ENCODE measurements at regions not wholly inside any gene's neighbourhood (a gene's known extent, or its start where the extent isn't known, plus 50 kb on each side); places are given as distances from the start of the nearest gene placed in this dataset.
"Not testable (repeated sequence)": the region's sequence is repeated elsewhere in the genome, so short reads cannot be mapped to it uniquely, and the experiment has no call there.

DNA sequence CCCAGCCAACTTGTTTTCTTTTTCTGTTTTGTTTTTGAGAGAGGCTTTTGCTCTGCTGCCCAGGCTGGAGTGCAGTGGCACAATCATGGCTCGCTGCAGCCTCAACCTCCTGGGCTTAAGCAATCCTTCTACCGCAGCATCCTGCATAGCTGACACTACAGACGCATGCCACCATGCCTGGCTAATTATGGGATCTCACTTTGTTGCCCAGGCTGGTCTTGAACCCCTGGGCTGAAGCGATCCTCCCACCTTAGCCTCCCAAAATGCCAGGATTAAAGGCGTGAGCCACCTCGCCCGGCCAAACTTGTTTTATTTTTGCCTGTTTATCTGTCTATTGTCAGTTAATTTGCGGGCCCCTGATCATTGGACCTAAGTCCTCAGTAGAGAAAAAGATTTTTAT is 61.6 kb upstream of the MSH6 start:
- no peak for DNase-seq
- 94 to 96% (median 95%) methylated on average over 8 of the region's 8 CpGs for WGBS, 3 donors

DNA sequence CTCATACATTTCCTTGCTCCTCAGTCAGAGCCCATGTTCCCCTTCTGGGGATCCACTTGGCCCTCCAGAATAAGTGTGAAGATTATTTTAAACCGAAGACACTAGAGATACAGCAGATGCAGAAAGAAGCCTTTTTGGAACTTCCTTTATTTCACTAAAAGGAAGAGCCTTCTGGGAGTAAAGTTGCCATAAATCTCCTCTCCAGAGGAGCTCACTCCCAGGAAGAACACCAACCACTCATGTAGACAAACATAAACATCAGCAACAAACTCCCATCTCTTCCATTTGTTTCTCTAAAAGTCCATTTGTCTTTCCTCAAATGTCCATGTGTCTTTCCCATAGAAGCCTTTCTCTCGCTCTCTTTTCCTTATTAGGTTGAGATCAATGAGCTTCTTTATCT is 62.4 kb upstream of the MSH6 start:
- intact Hi-C loops (cut with DNase I) = no loop called here
- no peaks in the 10 kb centered on the region for H3K27me3 ChIP-seq
- 0 to 13% (median 0%) methylated on average over 2 of the region's 2 CpGs for WGBS, 3 donors

More for the DNA sequence above, 61.6 kb upstream of the MSH6 start:
- Histone ChIP-seq H3K27me3 (no peaks in the 10 kb centered on the region), H3K4me3 (no peak overlapping the region), H3K4me1 (ENCODE audit: insufficient read depth) (no peaks in the 10 kb centered on the region), H3K36me3 (no peaks in the 10 kb centered on the region), H3K9me3 (no peaks in the 10 kb centered on the region), H3K27ac (no peak overlapping the region)
- no peak for TF ChIP-seq CTCF (IDR thresholded peaks at IDR 0.05)
- no peak for TF ChIP-seq EP300 (IDR thresholded peaks at IDR 0.05)
- no peak for TF ChIP-seq POLR2A (IDR thresholded peaks at IDR 0.05)
- intact Hi-C loops (cut with DNase I) = no loop called here

GRCh38 chr2:47720036-47720435 is 62.9 kb upstream of the MSH6 start:
- no peak overlapping the region for H3K4me3 ChIP-seq
- intact Hi-C loops (cut with DNase I) = no loop called here
- WGBS, 3 donors = 45 to 49% (median 47%) methylated on average over 3 of the region's 3 CpGs
- no peaks in the 10 kb centered on the region for H3K4me1 ChIP-seq (ENCODE audit: insufficient read depth)
- no peaks in the 10 kb centered on the region for H3K9me3 ChIP-seq
- no peaks in the 10 kb centered on the region for H3K27me3 ChIP-seq
- no peak overlapping the region for H3K27ac ChIP-seq
- no peak for DNase-seq
- TF ChIP-seq POLR2A (IDR thresholded peaks at IDR 0.05) = no peak
- no peak for TF ChIP-seq EP300 (IDR thresholded peaks at IDR 0.05)
- TF ChIP-seq CTCF (IDR thresholded peaks at IDR 0.05) = no peak
- no peaks in the 10 kb centered on the region for H3K36me3 ChIP-seq

More for the DNA sequence above, 62.4 kb upstream of the MSH6 start:
- no peaks in the 10 kb centered on the region for H3K4me1 ChIP-seq (ENCODE audit: insufficient read depth)
- H3K36me3 ChIP-seq = no peaks in the 10 kb centered on the region
- no peaks in the 10 kb centered on the region for H3K9me3 ChIP-seq
- H3K27ac ChIP-seq = no peak overlapping the region
- no peak for DNase-seq
- H3K4me3 ChIP-seq = no peak overlapping the region
- TF ChIP-seq EP300 (IDR thresholded peaks at IDR 0.05) (no peak), POLR2A (IDR thresholded peaks at IDR 0.05) (no peak), CTCF (IDR thresholded peaks at IDR 0.05) (no peak)

DNA sequence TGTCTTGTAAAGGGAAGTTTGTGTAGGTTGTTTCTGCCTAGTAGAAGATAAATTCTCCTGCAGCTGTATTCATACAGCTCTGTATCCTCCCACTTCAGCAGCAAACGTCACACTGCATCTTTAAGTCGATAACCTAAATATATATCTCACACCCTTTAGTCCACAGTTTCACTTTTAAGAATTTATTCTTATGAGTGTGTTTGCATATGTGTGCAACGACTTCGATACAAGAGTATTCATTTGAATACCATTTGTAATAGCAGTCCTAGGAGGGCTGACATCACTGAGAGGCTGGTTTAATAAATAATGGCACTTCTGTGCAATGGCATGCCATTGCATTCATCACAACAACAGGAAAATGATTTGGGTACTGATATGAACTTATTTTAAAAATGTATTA is 63.8 kb upstream of the MSH6 start:
- no peaks in the 10 kb centered on the region for H3K9me3 ChIP-seq
- intact Hi-C loops (cut with DNase I) = no loop called here
- no peaks in the 10 kb centered on the region for H3K36me3 ChIP-seq
- no peaks in the 10 kb centered on the region for H3K4me1 ChIP-seq (ENCODE audit: insufficient read depth)
- H3K27me3 ChIP-seq = no peaks in the 10 kb centered on the region
- TF ChIP-seq CTCF (IDR thresholded peaks at IDR 0.05) (no peak), POLR2A (IDR thresholded peaks at IDR 0.05) (no peak), EP300 (IDR thresholded peaks at IDR 0.05) (no peak)
- no peak for DNase-seq
- H3K27ac ChIP-seq = no peak overlapping the region
- H3K4me3 ChIP-seq = no peak overlapping the region
- 35 to 55% (median 43%) methylated on average over 4 of the region's 4 CpGs for WGBS, 3 donors

GRCh38 chr2:47716307-47716706 is 66.6 kb upstream of the MSH6 start:
- intact Hi-C loops (cut with DNase I); H3K4me1 ChIP-seq (ENCODE audit: insufficient read depth); H3K9me3 ChIP-seq; H3K4me3 ChIP-seq; DNase-seq; H3K27ac ChIP-seq; H3K36me3 ChIP-seq; H3K27me3 ChIP-seq: not testable (repeated sequence)
- WGBS, 3 donors = 75 to 89% (median 88%) methylated on average over 7 of the region's 7 CpGs
